ENCODE measurements at regions not wholly inside any gene's neighbourhood (a gene's known extent, or its start where the extent isn't known, plus 50 kb on each side); places are given as distances from the start of the nearest gene placed in this dataset.

DNA sequence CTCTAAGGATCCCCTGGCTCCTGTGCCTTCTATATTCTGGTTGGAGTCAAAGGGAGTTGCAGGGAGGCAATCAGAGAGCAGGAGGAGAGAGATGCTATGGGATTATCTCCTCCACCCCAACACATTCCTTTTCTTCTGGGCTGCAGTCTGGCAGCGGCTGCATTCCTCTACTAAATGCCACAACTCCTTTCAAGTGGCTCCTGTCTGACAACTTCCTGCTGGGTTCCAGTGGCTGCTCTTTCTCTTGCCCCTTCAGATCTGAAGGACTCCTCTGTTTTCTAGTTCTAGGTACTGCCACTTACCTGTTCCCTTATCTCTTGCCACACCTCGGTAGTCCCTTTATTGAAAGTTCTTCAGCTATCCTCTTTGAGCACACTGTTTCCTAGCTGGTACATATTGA, 425.0 kb downstream of the SNAPC1 start:
- no peak for TF ChIP-seq SMC3 (IDR thresholded peaks at IDR 0.05; ENCODE audit: low read length)
- TF ChIP-seq, protein P1, sequence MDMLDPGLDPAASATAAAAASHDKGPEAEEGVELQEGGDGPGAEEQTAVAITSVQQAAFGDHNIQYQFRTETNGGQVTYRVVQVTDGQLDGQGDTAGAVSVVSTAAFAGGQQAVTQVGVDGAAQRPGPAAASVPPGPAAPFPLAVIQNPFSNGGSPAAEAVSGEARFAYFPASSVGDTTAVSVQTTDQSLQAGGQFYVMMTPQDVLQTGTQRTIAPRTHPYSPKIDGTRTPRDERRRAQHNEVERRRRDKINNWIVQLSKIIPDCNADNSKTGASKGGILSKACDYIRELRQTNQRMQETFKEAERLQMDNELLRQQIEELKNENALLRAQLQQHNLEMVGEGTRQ (IDR thresholded peaks at IDR 0.05; ENCODE audit: low read depth, low read length): no peak
- TF ChIP-seq, protein P1 (CRISPR knock-in tag; IDR thresholded peaks at IDR 0.05; ENCODE audit: borderline replicate concordance): no peak
- no peak for TF ChIP-seq KLF13 (CRISPR knock-in tag; IDR thresholded peaks at IDR 0.05)
- no peak for TF ChIP-seq ZNF292 (CRISPR knock-in tag; IDR thresholded peaks at IDR 0.05; ENCODE audit: borderline replicate concordance, low read depth)
- TF ChIP-seq, protein P2, sequence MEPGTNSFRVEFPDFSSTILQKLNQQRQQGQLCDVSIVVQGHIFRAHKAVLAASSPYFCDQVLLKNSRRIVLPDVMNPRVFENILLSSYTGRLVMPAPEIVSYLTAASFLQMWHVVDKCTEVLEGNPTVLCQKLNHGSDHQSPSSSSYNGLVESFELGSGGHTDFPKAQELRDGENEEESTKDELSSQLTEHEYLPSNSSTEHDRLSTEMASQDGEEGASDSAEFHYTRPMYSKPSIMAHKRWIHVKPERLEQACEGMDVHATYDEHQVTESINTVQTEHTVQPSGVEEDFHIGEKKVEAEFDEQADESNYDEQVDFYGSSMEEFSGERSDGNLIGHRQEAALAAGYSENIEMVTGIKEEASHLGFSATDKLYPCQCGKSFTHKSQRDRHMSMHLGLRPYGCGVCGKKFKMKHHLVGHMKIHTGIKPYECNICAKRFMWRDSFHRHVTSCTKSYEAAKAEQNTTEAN (CRISPR knock-in tag; conservative IDR thresholded peaks at IDR 0.05): no peak
- TF ChIP-seq RXRA (CRISPR knock-in tag; IDR thresholded peaks at IDR 0.05): no peak
- no peak for TF ChIP-seq YY1 (IDR thresholded peaks at IDR 0.05; ENCODE audit: insufficient read depth, insufficient replicate concordance, low read depth, low read length)
- TF ChIP-seq, protein P3, sequence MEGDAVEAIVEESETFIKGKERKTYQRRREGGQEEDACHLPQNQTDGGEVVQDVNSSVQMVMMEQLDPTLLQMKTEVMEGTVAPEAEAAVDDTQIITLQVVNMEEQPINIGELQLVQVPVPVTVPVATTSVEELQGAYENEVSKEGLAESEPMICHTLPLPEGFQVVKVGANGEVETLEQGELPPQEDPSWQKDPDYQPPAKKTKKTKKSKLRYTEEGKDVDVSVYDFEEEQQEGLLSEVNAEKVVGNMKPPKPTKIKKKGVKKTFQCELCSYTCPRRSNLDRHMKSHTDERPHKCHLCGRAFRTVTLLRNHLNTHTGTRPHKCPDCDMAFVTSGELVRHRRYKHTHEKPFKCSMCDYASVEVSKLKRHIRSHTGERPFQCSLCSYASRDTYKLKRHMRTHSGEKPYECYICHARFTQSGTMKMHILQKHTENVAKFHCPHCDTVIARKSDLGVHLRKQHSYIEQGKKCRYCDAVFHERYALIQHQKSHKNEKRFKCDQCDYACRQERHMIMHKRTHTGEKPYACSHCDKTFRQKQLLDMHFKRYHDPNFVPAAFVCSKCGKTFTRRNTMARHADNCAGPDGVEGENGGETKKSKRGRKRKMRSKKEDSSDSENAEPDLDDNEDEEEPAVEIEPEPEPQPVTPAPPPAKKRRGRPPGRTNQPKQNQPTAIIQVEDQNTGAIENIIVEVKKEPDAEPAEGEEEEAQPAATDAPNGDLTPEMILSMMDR (CRISPR knock-in tag; IDR thresholded peaks at IDR 0.05): no peak
- no peak for TF ChIP-seq POLR2A (IDR thresholded peaks at IDR 0.05; ENCODE audit: insufficient read depth in 1 of 2, low read depth in 2 of 2, low read length in 2 of 2)

All from HepG2 (cell line).